GM23338 (cell line): ENCODE measurements at regions not wholly inside any gene's neighbourhood (a gene's known extent, or its start where the extent isn't known, plus 50 kb on each side); places are given as distances from the start of the nearest gene placed in this dataset.

ENCODE experiments used
- ATAC-seq: fragments of 200-7000 bp; cut with Tn5 transposase; 3 replicates; pipeline ENCODE4 v1.9.1; 2020
- DNase-seq: peaks from one replicate; pipeline ENCODE4 v3.0.0-alpha.2; 2015; ENCODE audit warnings: low spot score
- H2AFZ ChIP-seq: fragments of 200-600 bp; sonication (generic); 2 replicates; pipeline ENCODE4 v1.8.0; 2016; ENCODE audit warnings: antibody characterized with exemption, mild to moderate bottlenecking, moderate library complexity
- H3F3A ChIP-seq: fragments of 200-600 bp; sonication (generic); replicated peaks from 2 replicates; pipeline ENCODE4 v1.8.0; 2017; ENCODE audit warnings: antibody characterized with exemption, mixed run types, low read depth
- H3K27ac ChIP-seq: fragments of 200-600 bp; sonication (generic); 2 replicates; pipeline ENCODE4 v1.6.1; 2016; ENCODE audit warnings: low read depth
- H3K27me3 ChIP-seq: fragments of 200-600 bp; sonication (generic); 2 replicates; pipeline ENCODE4 v1.8.0; 2016; ENCODE audit warnings: mild to moderate bottlenecking, mixed run types, moderate library complexity; ENCODE audit not compliant: insufficient read depth
- H3K36me3 ChIP-seq: fragments of 200-600 bp; sonication (generic); 2 replicates; pipeline ENCODE4 v1.8.0; 2016; ENCODE audit warnings: mild to moderate bottlenecking; ENCODE audit not compliant: insufficient read depth
- H3K4me1 ChIP-seq: fragments of 200-600 bp; sonication (generic); 2 replicates; pipeline ENCODE4 v1.8.0; 2016; ENCODE audit warnings: mild to moderate bottlenecking, moderate library complexity; ENCODE audit not compliant: insufficient read depth
- H3K4me2 ChIP-seq: fragments of 200-600 bp; sonication (generic); 2 replicates; pipeline ENCODE4 v1.7.1; 2017; ENCODE audit warnings: mixed run types
- H3K4me3 ChIP-seq: fragments of 200-600 bp; sonication (generic); 2 replicates; pipeline ENCODE4 v1.6.1; 2016; ENCODE audit warnings: mixed run types
- H3K79me2 ChIP-seq: fragments of 200-600 bp; sonication (generic); replicated peaks from 2 replicates; pipeline ENCODE4 v1.8.0; 2017; ENCODE audit warnings: mild to moderate bottlenecking; ENCODE audit not compliant: insufficient read depth
- H3K9me2 ChIP-seq: fragments of 200-600 bp; sonication (generic); 2 replicates; pipeline ENCODE4 v1.8.0; 2017; ENCODE audit not compliant: insufficient read depth
- H4K20me1 ChIP-seq: fragments of 200-600 bp; sonication (generic); replicated peaks from 2 replicates; pipeline ENCODE4 v1.8.0; 2017; ENCODE audit warnings: mild to moderate bottlenecking; ENCODE audit not compliant: insufficient read depth
- H3K27ac Mint-ChIP-seq: 2 replicates; pipeline ENCODE4 v1.8.0; 2020; ENCODE audit warnings: inconsistent platforms, mild to moderate bottlenecking, moderate library complexity, mixed read lengths
- H3K27me3 Mint-ChIP-seq: 3 replicates; pipeline ENCODE4 v1.8.0; 2022; ENCODE audit warnings: low read depth, mild to moderate bottlenecking, moderate library complexity, mixed read lengths, inconsistent platforms; ENCODE audit not compliant: insufficient read depth, poor library complexity
- H3K36me3 Mint-ChIP-seq: 3 replicates; pipeline ENCODE4 v1.8.0; 2021; ENCODE audit warnings: low read depth, mild to moderate bottlenecking, inconsistent platforms, moderate library complexity, mixed read lengths
- H3K4me1 Mint-ChIP-seq: 3 replicates; pipeline ENCODE4 v1.8.0; 2020; ENCODE audit warnings: mild to moderate bottlenecking, inconsistent platforms, mixed read lengths
- H3K4me3 Mint-ChIP-seq: 3 replicates; pipeline ENCODE4 v1.8.0; 2021; ENCODE audit warnings: moderate library complexity, mild to moderate bottlenecking, inconsistent platforms, mixed read lengths
- H3K9me3 Mint-ChIP-seq: 3 replicates; pipeline ENCODE4 v1.8.0; 2020; ENCODE audit warnings: moderate library complexity, mild to moderate bottlenecking, inconsistent platforms, mixed read lengths
- CREB1 ChIP-seq: fragments of 250-450 bp; sonication (Bioruptor Pico); IDR thresholded peaks from 2 replicates; pipeline ENCODE4 v1.5.0; 2020; ENCODE audit warnings: low read depth, mild to moderate bottlenecking, moderate library complexity
- CTCF ChIP-seq, 2 experiments: fragments of 200-600 bp in 1 of 2; sonication (generic) in 1 of 2; conservative IDR thresholded peaks; 2 replicates each; pipeline versions ENCODE4 v1.5.1 to v1.6.1; 2016 to 2017; ENCODE audit warnings: antibody characterized with exemption in 2 of 2, low read depth in 2 of 2, mild to moderate bottlenecking in 2 of 2, moderate library complexity in 1 of 2
- ETS1 ChIP-seq: IDR thresholded peaks from 2 replicates; pipeline ENCODE4 v1.6.1; 2016; ENCODE audit warnings: antibody characterized with exemption
- EZH2 ChIP-seq: fragments of 200-600 bp; sonication (generic); IDR thresholded peaks from one replicate; pipeline ENCODE4 v1.8.0; 2017; ENCODE audit warnings: antibody characterized with exemption, mild to moderate bottlenecking, low read depth; ENCODE audit not compliant: unreplicated experiment
- EZH2phosphoT487 ChIP-seq: fragments of 200-600 bp; sonication (generic); IDR thresholded peaks from one replicate; pipeline ENCODE4 v1.8.1; 2018; ENCODE audit warnings: antibody characterized with exemption; ENCODE audit not compliant: unreplicated experiment
- JUNB ChIP-seq: IDR thresholded peaks from one replicate; pipeline ENCODE4 v1.6.1; 2016; ENCODE audit warnings: antibody characterized with exemption; ENCODE audit not compliant: unreplicated experiment
- NANOG ChIP-seq: IDR thresholded peaks from 2 replicates; pipeline ENCODE4 v1.6.1; 2016; ENCODE audit warnings: antibody characterized with exemption, borderline replicate concordance
- POLR2AphosphoS5 ChIP-seq: IDR thresholded peaks from 2 replicates; pipeline ENCODE4 v1.6.1; 2016; ENCODE audit warnings: antibody characterized with exemption, low read depth
- REST ChIP-seq: IDR thresholded peaks from one replicate; pipeline ENCODE4 v1.6.1; 2018; ENCODE audit warnings: antibody characterized with exemption; ENCODE audit not compliant: unreplicated experiment
- STAT1 ChIP-seq: IDR thresholded peaks from one replicate; pipeline ENCODE4 v1.6.1; 2016; ENCODE audit warnings: antibody characterized with exemption; ENCODE audit not compliant: unreplicated experiment
- ZNF331 ChIP-seq: fragments of 250-450 bp; sonication (Bioruptor Pico); IDR thresholded peaks from 2 replicates; pipeline ENCODE4 v1.5.0; 2020; ENCODE audit warnings: low read depth, mild to moderate bottlenecking, moderate library complexity
- ZNF462 ChIP-seq: fragments of 250-450 bp; sonication (Bioruptor Pico); IDR thresholded peaks from 2 replicates; pipeline ENCODE4 v1.5.0; 2020; ENCODE audit warnings: mild to moderate bottlenecking, moderate library complexity

- TF ChIP-seq ZNF462 (CRISPR knock-in tag) = no peak
These were observed 498.6 kb downstream of the SLC16A7 start (continued) for GRCh38 chr12:60094436-60094835.

GRCh38 chr12:60096727-60097126, 500.9 kb downstream of the SLC16A7 start:
- DNase-seq (no peak), ATAC-seq (no peak)
- Mint-ChIP-seq H3K4me1 (peaks cover 8% of the 10 kb centered on the region; the same call in 2 of the 3 replicates), H3K4me3 (no peak overlapping the region), H3K27ac (no peak overlapping the region), H3K27me3 (no peaks in the 10 kb centered on the region), H3K9me3 (peaks cover 22% of the 10 kb centered on the region), H3K36me3 (peaks cover 9% of the 10 kb centered on the region; the same call in 2 of the 3 replicates)
- Histone ChIP-seq H3K4me3 (no peak overlapping the region), H3K79me2 (no peaks in the 10 kb centered on the region), H3F3A (no peaks in the 10 kb centered on the region), H3K36me3 (peaks cover 11% of the 10 kb centered on the region), H3K9me2 (no peaks in the 10 kb centered on the region), H4K20me1 (no peaks in the 10 kb centered on the region), H3K27ac (no peak overlapping the region), H3K4me1 (no peaks in the 10 kb centered on the region; the same call in 1 of the 2 replicates), H2AFZ (no peak overlapping the region), H3K4me2 (no peak overlapping the region), H3K27me3 (no peaks in the 10 kb centered on the region)
- TF ChIP-seq CTCF (conservative IDR thresholded peaks at IDR 0.05; ENCODE audit: low read depth in 2 of 2) (no peak), REST (no peak), STAT1 (no peak), EZH2 (no peak), ETS1 (no peak), JUNB (no peak), ZNF331 (CRISPR knock-in tag) (no peak), NANOG (no peak), POLR2AphosphoS5 (no peak), CREB1 (no peak), EZH2phosphoT487 (no peak)
